Right atrium auricular region (tissue), 2 donors: ENCODE measurements at regions not wholly inside any gene's neighbourhood (a gene's known extent, or its start where the extent isn't known, plus 50 kb on each side); places are given as distances from the start of the nearest gene placed in this dataset.

ENCODE experiments used
- DNase-seq: peaks from one replicate; pipeline ENCODE4 v3.0.0-alpha.2; 2019; ENCODE audit warnings: low spot score
- H3K27ac ChIP-seq, 2 donors: fragments of 200-600 bp; sonication (generic); 1 replicate in 1 of 2; 2 replicates in 1 of 2; pipeline ENCODE4 v1.5.1; 2016 to 2019
- H3K27me3 ChIP-seq, 2 donors: fragments of 200-600 bp; sonication (generic); one replicate each; pipeline versions ENCODE4 v1.5.1 to v1.6.0; 2017 to 2019
- H3K36me3 ChIP-seq: fragments of 200-600 bp; sonication (generic); one replicate; pipeline ENCODE4 v1.5.1; 2016
- H3K4me1 ChIP-seq, 2 donors: fragments of 200-600 bp; sonication (generic); one replicate each; pipeline versions ENCODE4 v1.5.1 to v1.6.0; 2017 to 2019
- H3K4me3 ChIP-seq, 2 donors: fragments of 200-600 bp; sonication (generic); 1 replicate in 1 of 2; 2 replicates in 1 of 2; pipeline ENCODE4 v1.5.1; 2017 to 2019; ENCODE audit warnings: mild to moderate bottlenecking in 1 of 2, moderate library complexity in 1 of 2
- H3K9me3 ChIP-seq, 2 donors: fragments of 200-600 bp; sonication (generic); one replicate each; pipeline ENCODE4 v1.5.1; 2019
- CTCF ChIP-seq, 2 donors: fragments of 200-600 bp; sonication (generic); IDR thresholded peaks; one replicate each; pipeline ENCODE4 v1.5.1; 2019; ENCODE audit warnings: antibody characterized with exemption in 2 of 2

- Histone ChIP-seq H3K27me3 (no peaks in the 10 kb centered on the region), H3K36me3 (no peaks in the 10 kb centered on the region), H3K4me3 (no peak overlapping the region), H3K4me1 (peaks cover 0 to 47% of the 10 kb centered on the region in 2 donors), H3K27ac (peak overlapping the region; percentile 88 to 93), H3K9me3 (peaks cover 0 to 5% of the 10 kb centered on the region in 2 donors)
- no peak for TF ChIP-seq CTCF (IDR thresholded peaks at IDR 0.05)
- peak; percentile 99 for DNase-seq
These were observed 62.3 kb downstream of the FOS start for GRCh38 chr14:75340921-75341320.

DNA sequence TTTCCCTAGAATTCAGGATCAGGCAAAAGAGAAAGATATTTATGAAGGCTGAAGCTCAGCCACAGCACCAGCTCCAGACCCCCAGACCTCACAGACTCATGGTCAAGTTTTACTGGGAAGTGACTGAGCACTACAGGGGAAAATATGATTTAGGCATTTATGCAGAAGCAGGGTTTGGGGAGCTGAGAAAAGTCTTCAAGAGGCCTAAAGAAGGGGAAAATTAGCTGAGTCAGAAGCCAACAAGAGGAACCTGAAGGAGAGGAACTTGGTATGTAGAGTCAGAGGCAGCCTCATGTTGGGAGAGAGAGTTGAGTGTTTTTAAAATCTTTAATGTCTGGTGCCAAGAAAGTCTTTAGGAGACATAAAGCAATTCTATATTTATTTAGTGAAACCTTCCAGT, 63.0 kb downstream of the FOS start:
- Histone ChIP-seq H3K27me3 (no peaks in the 10 kb centered on the region), H3K4me3 (no peak overlapping the region), H3K4me1 (peaks cover 0 to 47% of the 10 kb centered on the region in 2 donors), H3K27ac (peak overlapping the region; percentile 88 to 93), H3K9me3 (peaks cover 0 to 5% of the 10 kb centered on the region in 2 donors), H3K36me3 (no peaks in the 10 kb centered on the region)
- no peak for DNase-seq
- no peak for TF ChIP-seq CTCF (IDR thresholded peaks at IDR 0.05)

DNA sequence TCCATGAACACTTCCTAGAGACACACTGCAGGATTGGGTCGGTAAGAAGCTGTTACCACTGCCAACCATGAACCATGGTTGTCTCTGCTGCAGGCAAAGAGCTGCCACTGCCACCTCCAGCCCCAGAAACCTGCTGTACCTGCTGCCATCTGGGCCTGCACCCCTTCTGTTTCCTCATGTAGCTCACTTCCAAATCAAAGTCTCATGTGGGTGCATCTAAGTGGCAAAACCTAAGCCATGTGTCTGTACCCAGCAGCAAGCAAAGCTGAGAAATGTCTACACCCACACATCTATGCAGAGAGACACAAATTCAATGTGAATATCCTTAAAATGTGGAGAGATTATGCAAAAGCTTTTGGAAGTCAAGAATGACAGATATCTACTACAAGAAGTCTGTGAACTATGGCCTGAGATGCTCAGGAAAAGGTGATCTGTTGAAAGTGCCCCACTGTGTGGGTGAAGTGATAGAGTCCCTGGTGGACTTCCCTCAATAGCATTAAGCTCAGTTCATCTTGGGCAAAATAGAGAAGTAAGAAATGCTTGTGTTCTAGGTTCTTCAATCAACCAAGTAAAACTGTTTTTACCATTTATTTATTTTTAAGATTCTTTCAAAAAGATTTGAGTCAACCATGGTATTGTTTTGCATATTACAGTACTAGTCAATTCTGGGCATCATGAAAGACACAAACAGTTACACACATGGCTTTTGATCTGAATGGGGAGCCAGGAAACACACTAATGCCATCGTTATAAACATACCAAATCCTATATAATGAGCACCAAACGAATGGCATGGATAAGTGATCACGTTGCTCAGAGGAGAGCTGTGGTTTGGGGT, 64.4 kb downstream of the FOS start:
- no peak overlapping the region for H3K27ac ChIP-seq
- no peak for DNase-seq
- peaks cover 0 to 47% of the 10 kb centered on the region in 2 donors for H3K4me1 ChIP-seq

GRCh38 chr14:75343911-75344310, 65.3 kb downstream of the FOS start:
- peaks cover 0 to 42% of the 10 kb centered on the region in 2 donors for H3K4me1 ChIP-seq

More for the DNA sequence above, 64.4 kb downstream of the FOS start:
- H3K27me3 ChIP-seq, result no peaks in the 10 kb centered on the region
- H3K4me3 ChIP-seq, result no peak overlapping the region
- H3K36me3 ChIP-seq, result no peaks in the 10 kb centered on the region
- no peak for TF ChIP-seq CTCF (IDR thresholded peaks at IDR 0.05)
- no peaks in the 10 kb centered on the region for H3K9me3 ChIP-seq

DNA sequence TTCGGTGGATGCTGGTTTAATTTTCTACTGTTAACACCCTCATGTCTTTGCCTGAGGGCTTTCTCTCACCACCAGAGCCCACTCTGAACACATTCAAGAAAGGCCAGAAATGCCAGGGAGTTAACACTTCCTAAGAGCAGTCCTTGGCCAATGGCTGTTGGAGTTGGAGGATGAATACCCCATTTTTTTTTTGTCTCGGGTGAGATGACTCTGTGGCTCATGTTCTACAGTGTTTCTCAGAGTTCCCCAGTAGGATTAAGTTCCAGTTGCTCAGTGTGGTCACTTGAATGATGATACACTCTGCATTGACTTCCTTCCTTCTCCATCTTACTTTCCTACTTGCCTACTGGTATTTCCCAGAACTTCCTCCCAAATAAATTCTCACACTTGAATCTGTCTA, 65.8 kb downstream of the FOS start:
- H3K27ac ChIP-seq, result no peak overlapping the region

More at GRCh38 chr14:75343911-75344310, 65.3 kb downstream of the FOS start:
- Histone ChIP-seq H3K4me3 (no peak overlapping the region), H3K27ac (no peak overlapping the region), H3K9me3 (no peaks in the 10 kb centered on the region), H3K36me3 (no peaks in the 10 kb centered on the region), H3K27me3 (no peaks in the 10 kb centered on the region)
- TF ChIP-seq CTCF (IDR thresholded peaks at IDR 0.05), result no peak
- no peak for DNase-seq

More for the DNA sequence above, 65.8 kb downstream of the FOS start:
- Histone ChIP-seq H3K4me3 (no peak overlapping the region), H3K9me3 (no peaks in the 10 kb centered on the region), H3K27me3 (no peaks in the 10 kb centered on the region), H3K4me1 (peaks cover 0 to 37% of the 10 kb centered on the region in 2 donors), H3K36me3 (no peaks in the 10 kb centered on the region)
- no peak for TF ChIP-seq CTCF (IDR thresholded peaks at IDR 0.05)
- no peak for DNase-seq
